Bronchial epithelial cell (primary cell): ENCODE measurements at regions not wholly inside any gene's neighbourhood (a gene's known extent, or its start where the extent isn't known, plus 50 kb on each side); places are given as distances from the start of the nearest gene placed in this dataset.

Source experiments
- DNase-seq: peaks from one replicate; pipeline ENCODE4 v3.0.0-alpha.2; 2010; ENCODE audit warnings: low read depth
- FAIRE-seq: peaks from 2 replicates; lab custom pipeline; 2011; peaks lifted over from hg19 to GRCh38; lab: Jason Lieb, UNC
- H3K27me3 ChIP-seq: 2 replicates; pipeline ENCODE4 v1.5.1; 2011; ENCODE audit warnings: low read length; ENCODE audit not compliant: control insufficient read depth, insufficient read depth
- H3K36me3 ChIP-seq: 2 replicates; pipeline ENCODE4 v1.5.1; 2011; ENCODE audit warnings: low read length; ENCODE audit not compliant: control insufficient read depth, insufficient read depth
- H3K4me3 ChIP-seq: 2 replicates; pipeline ENCODE4 v1.5.1; 2011; ENCODE audit warnings: mild to moderate bottlenecking, low read depth, low read length, control low read depth
- TF ChIP-seq, protein P1 (sequence below): IDR thresholded peaks from 2 replicates; pipeline ENCODE4 v1.5.1; 2011; ENCODE audit warnings: mild to moderate bottlenecking, moderate library complexity, low read length, control low read depth, inconsistent platforms; ENCODE audit not compliant: insufficient read depth, severe bottlenecking

DNA sequence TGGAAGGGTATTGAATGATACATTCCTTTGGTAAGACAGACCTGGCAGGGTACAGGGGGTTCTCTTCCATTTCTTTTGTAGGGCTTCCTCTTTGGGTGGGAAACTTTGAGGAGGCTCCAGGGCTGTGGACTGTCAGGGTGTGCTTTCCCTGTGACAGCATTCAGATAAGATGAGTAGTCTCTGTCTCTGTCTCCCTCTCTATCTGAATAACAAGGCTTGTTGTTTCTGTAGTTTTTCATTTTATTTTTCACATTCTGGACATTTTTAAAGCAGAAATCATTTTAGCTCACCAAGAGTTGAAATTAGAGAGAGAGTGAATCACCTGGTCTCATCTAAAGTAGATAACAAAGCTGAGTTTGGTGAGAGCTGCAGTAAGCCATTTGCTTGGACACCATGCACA is 100.8 kb upstream of the TPM1 start:
- DNase-seq = no peak
- TF ChIP-seq, protein P1, sequence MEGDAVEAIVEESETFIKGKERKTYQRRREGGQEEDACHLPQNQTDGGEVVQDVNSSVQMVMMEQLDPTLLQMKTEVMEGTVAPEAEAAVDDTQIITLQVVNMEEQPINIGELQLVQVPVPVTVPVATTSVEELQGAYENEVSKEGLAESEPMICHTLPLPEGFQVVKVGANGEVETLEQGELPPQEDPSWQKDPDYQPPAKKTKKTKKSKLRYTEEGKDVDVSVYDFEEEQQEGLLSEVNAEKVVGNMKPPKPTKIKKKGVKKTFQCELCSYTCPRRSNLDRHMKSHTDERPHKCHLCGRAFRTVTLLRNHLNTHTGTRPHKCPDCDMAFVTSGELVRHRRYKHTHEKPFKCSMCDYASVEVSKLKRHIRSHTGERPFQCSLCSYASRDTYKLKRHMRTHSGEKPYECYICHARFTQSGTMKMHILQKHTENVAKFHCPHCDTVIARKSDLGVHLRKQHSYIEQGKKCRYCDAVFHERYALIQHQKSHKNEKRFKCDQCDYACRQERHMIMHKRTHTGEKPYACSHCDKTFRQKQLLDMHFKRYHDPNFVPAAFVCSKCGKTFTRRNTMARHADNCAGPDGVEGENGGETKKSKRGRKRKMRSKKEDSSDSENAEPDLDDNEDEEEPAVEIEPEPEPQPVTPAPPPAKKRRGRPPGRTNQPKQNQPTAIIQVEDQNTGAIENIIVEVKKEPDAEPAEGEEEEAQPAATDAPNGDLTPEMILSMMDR = no peak
- Histone ChIP-seq H3K4me3 (no peak overlapping the region), H3K36me3 (no peaks in the 10 kb centered on the region), H3K27me3 (no peaks in the 10 kb centered on the region)
- FAIRE-seq = no peak

- no peak overlapping the region for H3K4me3 ChIP-seq
- DNase-seq (no peak), FAIRE-seq (no peak)
- TF ChIP-seq, protein P1 = no peak
- H3K36me3 ChIP-seq = no peaks in the 10 kb centered on the region
- H3K27me3 ChIP-seq = no peaks in the 10 kb centered on the region
Observed at GRCh38 chr15:62942428-62942827, 100.1 kb upstream of the TPM1 start.

DNA sequence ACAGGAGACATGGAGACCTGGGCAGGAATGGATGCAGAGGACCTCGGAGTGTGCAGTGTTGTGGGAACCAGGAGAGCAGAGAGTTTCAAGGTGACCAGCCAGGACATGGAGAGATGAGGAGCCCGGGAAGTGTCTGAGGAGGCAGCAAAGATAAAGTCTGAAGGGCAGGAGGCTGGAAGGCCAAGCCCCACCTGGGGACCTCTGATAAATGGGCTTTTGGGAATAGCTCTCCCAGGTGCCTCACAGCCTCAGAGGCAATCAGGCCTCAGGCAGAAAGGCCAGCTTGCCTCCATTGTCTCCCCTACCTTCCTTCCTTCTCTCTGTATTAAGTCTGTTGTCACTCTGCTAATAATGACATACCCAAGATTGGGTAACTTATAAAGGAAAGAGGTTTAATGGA is 97.5 kb upstream of the TPM1 start:
- DNase-seq = no peak
- Histone ChIP-seq H3K27me3 (no peaks in the 10 kb centered on the region), H3K36me3 (no peaks in the 10 kb centered on the region), H3K4me3 (no peak overlapping the region)
- no peak for FAIRE-seq
- TF ChIP-seq, protein P1 = no peak

DNA sequence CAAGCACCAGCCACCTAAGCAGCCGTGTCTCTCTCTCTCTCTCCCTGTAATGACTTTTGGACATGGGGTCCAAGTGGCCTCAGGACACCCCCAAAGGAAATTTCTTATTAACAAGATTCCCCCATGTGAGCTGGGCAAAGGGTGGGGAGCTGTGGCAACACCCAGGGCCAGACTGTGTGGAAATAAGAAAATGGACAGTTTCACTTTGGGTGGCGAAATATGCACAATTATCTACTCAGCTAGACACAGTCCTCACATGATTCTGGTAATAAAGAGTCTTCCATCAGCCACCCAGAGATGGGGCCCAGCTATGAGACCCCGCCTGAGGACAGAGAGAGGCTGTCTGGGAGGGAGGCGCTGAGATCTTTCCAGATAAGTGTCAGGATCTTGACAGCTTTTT is 96.8 kb upstream of the TPM1 start:
- FAIRE-seq = no peak
- Histone ChIP-seq H3K4me3 (no peak overlapping the region), H3K36me3 (no peaks in the 10 kb centered on the region), H3K27me3 (no peaks in the 10 kb centered on the region)
- TF ChIP-seq, protein P1 = no peak
- DNase-seq = no peak

GRCh38 chr15:62946940-62947339 is 95.6 kb upstream of the TPM1 start:
- no peak overlapping the region for H3K4me3 ChIP-seq
- no peaks in the 10 kb centered on the region for H3K27me3 ChIP-seq
- H3K36me3 ChIP-seq = no peaks in the 10 kb centered on the region
- peak; percentile 54 for DNase-seq
- no peak for FAIRE-seq
- TF ChIP-seq, protein P1 = no peak

DNA sequence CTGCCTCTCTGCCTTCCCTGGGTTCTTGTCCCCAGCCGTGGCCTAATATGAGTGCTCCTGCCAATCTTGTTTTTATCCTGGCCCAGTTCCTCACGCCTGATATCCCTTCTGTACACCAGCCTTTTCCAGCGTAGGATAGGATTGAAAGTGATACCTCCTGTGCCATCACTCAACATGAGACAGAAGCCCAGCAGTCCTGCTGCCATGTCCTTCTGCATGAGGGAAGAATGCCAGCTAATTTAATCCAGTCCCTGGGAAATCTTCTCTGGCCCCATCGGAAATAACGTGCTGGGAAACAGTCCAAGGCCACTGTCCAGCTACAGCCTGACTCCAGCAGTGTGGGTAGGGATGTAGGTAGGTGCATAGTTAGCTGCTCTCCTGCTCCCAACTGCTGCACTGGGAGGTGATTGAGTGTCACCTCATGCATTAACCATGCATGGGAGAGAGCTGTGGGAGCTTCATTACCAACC is 92.0 kb upstream of the TPM1 start:
- Histone ChIP-seq H3K27me3 (no peaks in the 10 kb centered on the region), H3K4me3 (no peak overlapping the region), H3K36me3 (no peaks in the 10 kb centered on the region)
- FAIRE-seq (no peak), DNase-seq (no peak)
- TF ChIP-seq, protein P1 = no peak
